Motor neuron (in vitro differentiated cells): ENCODE measurements at regions not wholly inside any gene's neighbourhood (a gene's known extent, or its start where the extent isn't known, plus 50 kb on each side); places are given as distances from the start of the nearest gene placed in this dataset.

Experiments used
- ATAC-seq, 8 experiments: fragments of 200-7000 bp; cut with Tn5 transposase; replicated peaks in 6 of 8; 2 replicates each; pipeline ENCODE4 v1.8.0; 2021; ENCODE audit warnings: mild to moderate bottlenecking in 8 of 8, moderate library complexity in 8 of 8
- H3K27ac ChIP-seq, 2 donors: fragments of 250-450 bp; sonication (Bioruptor Pico); 2 replicates each; pipeline ENCODE4 v1.9.0; 2021; ENCODE audit warnings: antibody characterized with exemption in 2 of 2, mild to moderate bottlenecking in 2 of 2, moderate library complexity in 1 of 2
- H3K4me1 ChIP-seq, 2 donors: fragments of 250-450 bp; sonication (Bioruptor Pico); replicated peaks in 1 of 2; 2 replicates each; pipeline ENCODE4 v1.6.1; 2021; ENCODE audit warnings: antibody characterized with exemption in 2 of 2, mild to moderate bottlenecking in 2 of 2, moderate library complexity in 1 of 2
- H3K4me3 ChIP-seq, 5 donors: fragments of 250-450 bp; sonication (Bioruptor Pico); 2 replicates each; pipeline ENCODE4 v1.9.0; 2021; ENCODE audit warnings: antibody characterized with exemption in 5 of 5, mild to moderate bottlenecking in 5 of 5, moderate library complexity in 4 of 5
- WGBS, 10 experiments: fragments of 450-650 bp; shearing (Covaris generic); methylation state at CpG; one replicate each; pipeline ENCODE4 v1.0.0; 2022; 5-methylcytosine and 5-hydroxymethylcytosine counted together
- in situ Hi-C, 9 experiments: fragments of 400-800 bp; cut with MboI; loops; one replicate each; pipeline ENCODE4 v1.15.0; 2021; ENCODE audit warnings: low sequenced_read_pairs in 9 of 9, low pct_unique_long_range_greater_than_20kb in 2 of 9; ENCODE audit not compliant: unreplicated experiment in 9 of 9

GRCh38 chr17:54239291-54239690 is 416.6 kb downstream of the KIF2B start:
- H3K4me3 ChIP-seq = no peak overlapping the region
- no peak for ATAC-seq
- H3K27ac ChIP-seq = no peak overlapping the region
- in situ Hi-C loops = no loop called here
- no peaks in the 10 kb centered on the region for H3K4me1 ChIP-seq

GRCh38 chr17:54255696-54256095 is 433.0 kb downstream of the KIF2B start:
- WGBS, 10 experiments = 6 to 100% (median 65%) methylated on average over 2 to 3 of the region's 3 CpGs
- no peak overlapping the region for H3K27ac ChIP-seq
- H3K4me1 ChIP-seq = no peaks in the 10 kb centered on the region
- no peak overlapping the region for H3K4me3 ChIP-seq
- in situ Hi-C loops = no loop called here
- ATAC-seq = no peak

- 0 to 70% (median 16%) methylated on average over 1 to 4 of the region's 4 CpGs for WGBS, 10 experiments
- ATAC-seq = no peak
- Histone ChIP-seq H3K4me3 (no peak overlapping the region), H3K27ac (no peak overlapping the region), H3K4me1 (no peaks in the 10 kb centered on the region)
- in situ Hi-C loops = no loop called here
Observed at GRCh38 chr17:54256401-54256929, 433.7 kb downstream of the KIF2B start.

- WGBS, 10 experiments = 0 to 100% (median 44%) methylated on average over 1 to 2 of the region's 2 CpGs; no CpG with 5 or more reads in 1 of the 10 experiments
- Histone ChIP-seq H3K27ac (no peak overlapping the region), H3K4me1 (no peaks in the 10 kb centered on the region), H3K4me3 (no peak overlapping the region)
- in situ Hi-C loops = no loop called here
- ATAC-seq = no peak
Observed at GRCh38 chr17:54257440-54257839, 434.7 kb downstream of the KIF2B start.

GRCh38 chr17:54259476-54259875 is 436.7 kb downstream of the KIF2B start:
- ATAC-seq = no peak
- Histone ChIP-seq H3K4me3 (no peak overlapping the region), H3K27ac (no peak overlapping the region), H3K4me1 (no peaks in the 10 kb centered on the region)
- in situ Hi-C loops = no loop called here
- 0 to 76% (median 40%) methylated on average over 1 to 4 of the region's 4 CpGs; no CpG with 5 or more reads in 1 of the 10 experiments for WGBS, 10 experiments

- H3K27ac ChIP-seq = no peak overlapping the region
- WGBS, 10 experiments = 0 to 100% (median 80%) methylated on average over 1 to 2 of the region's 2 CpGs; no CpG with 5 or more reads in 5 of the 10 experiments
- no peak overlapping the region for H3K4me3 ChIP-seq
- no peaks in the 10 kb centered on the region for H3K4me1 ChIP-seq
- no peak for ATAC-seq
- in situ Hi-C loops = no loop called here
Observed at GRCh38 chr17:54261465-54261864, 438.7 kb downstream of the KIF2B start.

GRCh38 chr17:54269881-54270280 is 447.2 kb downstream of the KIF2B start:
- Histone ChIP-seq H3K4me1 (no peaks in the 10 kb centered on the region), H3K27ac (no peak overlapping the region), H3K4me3 (no peak overlapping the region)
- 0 to 89% (median 51%) methylated on average over 1 to 2 of the region's 2 CpGs for WGBS, 10 experiments
- no peak for ATAC-seq
- in situ Hi-C loops = no loop called here

- in situ Hi-C loops = no loop called here
- 10 to 88% (median 67%) methylated on average over 1 to 2 of the region's 2 CpGs; no CpG with 5 or more reads in 3 of the 10 experiments for WGBS, 10 experiments
- Histone ChIP-seq H3K27ac (no peak overlapping the region), H3K4me3 (no peak overlapping the region), H3K4me1 (no peaks in the 10 kb centered on the region)
- no peak for ATAC-seq
Observed at GRCh38 chr17:54270499-54270898, 447.8 kb downstream of the KIF2B start.

GRCh38 chr17:54277868-54278267 is 455.1 kb downstream of the KIF2B start:
- in situ Hi-C loops = no loop called here
- no peak overlapping the region for H3K4me3 ChIP-seq
- no peak for ATAC-seq
- H3K27ac ChIP-seq = no peak overlapping the region
- no peaks in the 10 kb centered on the region for H3K4me1 ChIP-seq

- Histone ChIP-seq H3K4me3 (no peak overlapping the region), H3K4me1 (no peaks in the 10 kb centered on the region), H3K27ac (no peak overlapping the region)
- no peak for ATAC-seq
- WGBS, 10 experiments = 0 to 86% (median 23%) methylated on average over 1 to 3 of the region's 3 CpGs; no CpG with 5 or more reads in 2 of the 10 experiments
- in situ Hi-C loops = no loop called here
Observed at GRCh38 chr17:54280741-54281140, 458.0 kb downstream of the KIF2B start.

GRCh38 chr17:54282886-54283285 is 460.2 kb downstream of the KIF2B start:
- 0 to 75% (median 56%) methylated on average over 1 to 2 of the region's 2 CpGs; no CpG with 5 or more reads in 1 of the 10 experiments for WGBS, 10 experiments
- ATAC-seq = no peak
- in situ Hi-C loops = no loop called here
- Histone ChIP-seq H3K4me1 (no peaks in the 10 kb centered on the region), H3K27ac (no peak overlapping the region), H3K4me3 (no peak overlapping the region)

- Histone ChIP-seq H3K4me3 (no peak overlapping the region), H3K4me1 (no peaks in the 10 kb centered on the region), H3K27ac (no peak overlapping the region)
- in situ Hi-C loops = no loop called here
- WGBS, 10 experiments = 0 to 93% (median 68%) methylated on average over 1 to 5 of the region's 5 CpGs
- no peak for ATAC-seq
Observed at GRCh38 chr17:54307351-54307750, 484.6 kb downstream of the KIF2B start.

GRCh38 chr17:54324813-54325212 is 502.1 kb downstream of the KIF2B start:
- WGBS, 10 experiments = 71 to 100% (median 88%) methylated on average over 1 of the region's 1 CpG; no CpG with 5 or more reads in 7 of the 10 experiments
- Histone ChIP-seq H3K27ac (no peak overlapping the region), H3K4me1 (no peaks in the 10 kb centered on the region), H3K4me3 (no peak overlapping the region)
- ATAC-seq = no peak
- in situ Hi-C loops = no loop called here

GRCh38 chr17:54339731-54340130 is 517.0 kb downstream of the KIF2B start:
- Histone ChIP-seq H3K27ac (no peak overlapping the region), H3K4me1 (no peaks in the 10 kb centered on the region), H3K4me3 (no peak overlapping the region)
- 0 to 100% (median 94%) methylated on average over 1 of the region's 1 CpG; no CpG with 5 or more reads in 4 of the 10 experiments for WGBS, 10 experiments
- in situ Hi-C loops = no loop called here
- no peak for ATAC-seq
